ENCODE measurements at regions not wholly inside any gene's neighbourhood (a gene's known extent, or its start where the extent isn't known, plus 50 kb on each side); places are given as distances from the start of the nearest gene placed in this dataset.

GRCh38 chr14:94932589-94932988 lies 162.7 kb upstream of the GSC start:
- peaks cover 7% of the 10 kb centered on the region for H3K27me3 ChIP-seq (replicated peaks)
- TF ChIP-seq CTCF (IDR thresholded peaks at IDR 0.05; ENCODE audit: low read depth, low read length, missing control alignments) = no peak
- H3K27ac ChIP-seq = no peak overlapping the region
- no peaks in the 10 kb centered on the region for H3K36me3 ChIP-seq (replicated peaks)
- in situ Hi-C loops (cut with HindIII; ENCODE audit: low pct_ligation_motif_present, low sequenced_read_pairs) = no loop called here
- H3K4me3 ChIP-seq (ENCODE audit: low read depth, low read length) = no peak overlapping the region
- no peak for DNase-seq

- H3K36me3 ChIP-seq (replicated peaks) = no peaks in the 10 kb centered on the region
- H3K4me3 ChIP-seq (ENCODE audit: low read depth, low read length) = no peak overlapping the region
- no peak for TF ChIP-seq CTCF (IDR thresholded peaks at IDR 0.05; ENCODE audit: low read depth, low read length, missing control alignments)
- H3K27ac ChIP-seq = no peak overlapping the region
- H3K27me3 ChIP-seq (replicated peaks) = no peaks in the 10 kb centered on the region
- in situ Hi-C loops (cut with HindIII; ENCODE audit: low pct_ligation_motif_present, low sequenced_read_pairs) = no loop called here
- no peak for DNase-seq
Observed at GRCh38 chr14:94930690-94931089, 160.8 kb upstream of the GSC start.

GRCh38 chr14:94929354-94929753 lies 159.4 kb upstream of the GSC start:
- DNase-seq = no peak
- Histone ChIP-seq H3K27me3 (replicated peaks) (no peaks in the 10 kb centered on the region), H3K36me3 (replicated peaks) (no peaks in the 10 kb centered on the region), H3K27ac (no peak overlapping the region), H3K4me3 (ENCODE audit: low read depth, low read length) (no peak overlapping the region)
- in situ Hi-C loops (cut with HindIII; ENCODE audit: low pct_ligation_motif_present, low sequenced_read_pairs) = no loop called here
- TF ChIP-seq CTCF (IDR thresholded peaks at IDR 0.05; ENCODE audit: low read depth, low read length, missing control alignments) = no peak

- in situ Hi-C loops (cut with HindIII; ENCODE audit: low pct_ligation_motif_present, low sequenced_read_pairs) = no loop called here
- no peak overlapping the region for H3K27ac ChIP-seq
- no peak for TF ChIP-seq CTCF (IDR thresholded peaks at IDR 0.05; ENCODE audit: low read depth, low read length, missing control alignments)
- H3K27me3 ChIP-seq (replicated peaks) = no peaks in the 10 kb centered on the region
- DNase-seq = no peak
- H3K4me3 ChIP-seq (ENCODE audit: low read depth, low read length) = no peak overlapping the region
- no peaks in the 10 kb centered on the region for H3K36me3 ChIP-seq (replicated peaks)
Observed at GRCh38 chr14:94926176-94926575, 156.3 kb upstream of the GSC start.

GRCh38 chr14:94925416-94926173 lies 155.7 kb upstream of the GSC start:
- Histone ChIP-seq H3K27me3 (replicated peaks) (no peaks in the 10 kb centered on the region), H3K27ac (no peak overlapping the region), H3K4me3 (ENCODE audit: low read depth, low read length) (no peak overlapping the region), H3K36me3 (replicated peaks) (no peaks in the 10 kb centered on the region)
- TF ChIP-seq CTCF (IDR thresholded peaks at IDR 0.05; ENCODE audit: low read depth, low read length, missing control alignments) = no peak
- in situ Hi-C loops (cut with HindIII; ENCODE audit: low pct_ligation_motif_present, low sequenced_read_pairs) = no loop called here
- DNase-seq = no peak

- Histone ChIP-seq H3K27ac (no peak overlapping the region), H3K4me3 (ENCODE audit: low read depth, low read length) (no peak overlapping the region), H3K27me3 (replicated peaks) (no peaks in the 10 kb centered on the region), H3K36me3 (replicated peaks) (no peaks in the 10 kb centered on the region)
- in situ Hi-C loops (cut with HindIII; ENCODE audit: low pct_ligation_motif_present, low sequenced_read_pairs) = no loop called here
- TF ChIP-seq CTCF (IDR thresholded peaks at IDR 0.05; ENCODE audit: low read depth, low read length, missing control alignments) = no peak
- DNase-seq = no peak
Observed at GRCh38 chr14:94924189-94924588, 154.3 kb upstream of the GSC start.

All from brain microvascular endothelial cell (primary cell).